H9 (cell line): ENCODE measurements at regions not wholly inside any gene's neighbourhood (a gene's known extent, or its start where the extent isn't known, plus 50 kb on each side); places are given as distances from the start of the nearest gene placed in this dataset.
"Not testable (repeated sequence)": the region's sequence is repeated elsewhere in the genome, so short reads cannot be mapped to it uniquely, and the experiment has no call there.

Experiments used
- DNase-seq: peaks from one replicate; pipeline ENCODE4 v3.0.0-alpha.2; 2017
- H2AFZ ChIP-seq: one replicate; pipeline ENCODE4 v1.6.1; 2013; ENCODE audit warnings: mild to moderate bottlenecking, low read length, control low read depth, moderate library complexity
- H2AK5ac ChIP-seq: 2 replicates; pipeline ENCODE4 v1.6.1; 2013; ENCODE audit warnings: low read length, control low read depth, mixed read lengths; ENCODE audit not compliant: insufficient read length
- H2BK120ac ChIP-seq: one replicate; pipeline ENCODE4 v1.6.1; 2013; ENCODE audit warnings: low read depth, mild to moderate bottlenecking, low read length, control low read depth, inconsistent platforms; ENCODE audit not compliant: poor library complexity, severe bottlenecking
- H2BK12ac ChIP-seq: 2 replicates; pipeline ENCODE4 v1.6.1; 2013; ENCODE audit warnings: low read length, control low read depth, mixed read lengths, low read depth; ENCODE audit not compliant: insufficient read length
- H2BK15ac ChIP-seq: 2 replicates; pipeline ENCODE4 v1.6.1; 2013; ENCODE audit warnings: low read depth, low read length, control low read depth
- H2BK20ac ChIP-seq: one replicate; pipeline ENCODE4 v1.6.1; 2013; ENCODE audit warnings: low read depth, mild to moderate bottlenecking, low read length, control low read depth, inconsistent platforms; ENCODE audit not compliant: poor library complexity, severe bottlenecking
- H2BK5ac ChIP-seq: 2 replicates; pipeline ENCODE4 v1.6.1; 2013; ENCODE audit warnings: low read length, control low read depth, mixed read lengths; ENCODE audit not compliant: insufficient read length
- H3K14ac ChIP-seq: 2 replicates; pipeline ENCODE4 v1.6.1; 2013; ENCODE audit warnings: low read length, control low read depth; ENCODE audit not compliant: insufficient read depth
- H3K18ac ChIP-seq: 2 replicates; pipeline ENCODE4 v1.6.1; 2013; ENCODE audit warnings: low read depth, mild to moderate bottlenecking, mixed read lengths, low read length, control low read depth; ENCODE audit not compliant: insufficient read length
- H3K23ac ChIP-seq: 2 replicates; pipeline ENCODE4 v1.6.1; 2013; ENCODE audit warnings: low read length, control low read depth, mixed read lengths, low read depth; ENCODE audit not compliant: insufficient read length
- H3K23me2 ChIP-seq: 2 replicates; pipeline ENCODE4 v1.6.1; 2013; ENCODE audit warnings: low read depth, mild to moderate bottlenecking, mixed read lengths, low read length, control low read depth; ENCODE audit not compliant: insufficient read length, poor library complexity, severe bottlenecking
- H3K27ac ChIP-seq: 2 replicates; pipeline ENCODE4 v1.5.1; 2013; ENCODE audit warnings: low read length, control low read depth, mixed read lengths, low read depth; ENCODE audit not compliant: insufficient read length
- H3K27me3 ChIP-seq: 2 replicates; pipeline ENCODE4 v1.6.1; 2013; ENCODE audit warnings: low read length, control low read depth, inconsistent platforms; ENCODE audit not compliant: insufficient read depth
- H3K4ac ChIP-seq: 2 replicates; pipeline ENCODE4 v1.6.1; 2013; ENCODE audit warnings: low read depth, mild to moderate bottlenecking, control low read depth, inconsistent platforms, low read length, moderate library complexity
- H3K4me1 ChIP-seq: 2 replicates; pipeline ENCODE4 v1.6.1; 2013; ENCODE audit warnings: low read length, control low read depth, inconsistent platforms; ENCODE audit not compliant: insufficient read depth
- H3K4me2 ChIP-seq: 2 replicates; pipeline ENCODE4 v1.6.1; 2013; ENCODE audit warnings: low read length, control low read depth, mixed read lengths; ENCODE audit not compliant: insufficient read length, insufficient read depth
- H3K56ac ChIP-seq: 2 replicates; pipeline ENCODE4 v1.6.1; 2013; ENCODE audit warnings: low read depth, mild to moderate bottlenecking, mixed read lengths, low read length, control low read depth; ENCODE audit not compliant: insufficient read length
- H3K79me1 ChIP-seq: 2 replicates; pipeline ENCODE4 v1.6.1; 2013; ENCODE audit warnings: low read depth, mild to moderate bottlenecking, moderate library complexity, low read length, control low read depth, inconsistent platforms; ENCODE audit not compliant: insufficient read depth, poor library complexity, severe bottlenecking
- H3K79me2 ChIP-seq: 2 replicates; pipeline ENCODE4 v1.6.1; 2013; ENCODE audit warnings: low read length, control low read depth, inconsistent platforms; ENCODE audit not compliant: insufficient read depth
- H3K9ac ChIP-seq: 2 replicates; pipeline ENCODE4 v1.6.1; 2013; ENCODE audit warnings: low read length, control low read depth, mixed read lengths; ENCODE audit not compliant: insufficient read length; ENCODE audit errors: extremely low read depth
- H3K9me3 ChIP-seq: one replicate; pipeline ENCODE4 v1.6.1; 2013; ENCODE audit warnings: low read depth, low read length, inconsistent platforms; ENCODE audit not compliant: control insufficient read depth
- H3T11ph ChIP-seq: one replicate; pipeline ENCODE4 v1.6.1; 2013; ENCODE audit warnings: mild to moderate bottlenecking, low read length, control low read depth, inconsistent platforms
- H4K20me1 ChIP-seq: one replicate; pipeline ENCODE4 v1.6.1; 2013; ENCODE audit not compliant: control insufficient read depth, insufficient read length, insufficient read depth
- H4K5ac ChIP-seq: 2 replicates; pipeline ENCODE4 v1.6.1; 2013; ENCODE audit warnings: low read depth, mild to moderate bottlenecking, mixed read lengths, low read length, control low read depth; ENCODE audit not compliant: insufficient read length
- H4K8ac ChIP-seq: replicated peaks from 2 replicates; pipeline ENCODE4 v1.6.1; 2013; ENCODE audit warnings: low read length, control low read depth, mixed read lengths, low read depth; ENCODE audit not compliant: insufficient read length
- H4K91ac ChIP-seq: 2 replicates; pipeline ENCODE4 v1.6.1; 2013; ENCODE audit warnings: low read depth, mild to moderate bottlenecking, moderate library complexity, mixed read lengths, low read length, control low read depth; ENCODE audit not compliant: insufficient read length
- H3K27ac Mint-ChIP-seq, 3 experiments: 2 replicates in 2 of 3; 3 replicates in 1 of 3; pipeline ENCODE4 v1.8.0; 2020 to 2021; ENCODE audit warnings: mixed read lengths in 3 of 3, mild to moderate bottlenecking in 1 of 3, moderate library complexity in 1 of 3
- H3K27me3 Mint-ChIP-seq: 2 replicates; pipeline ENCODE4 v1.8.0; 2021; ENCODE audit warnings: low read depth, mild to moderate bottlenecking, moderate library complexity, mixed read lengths
- H3K36me3 Mint-ChIP-seq, 3 experiments: 2 replicates in 2 of 3; 3 replicates in 1 of 3; pipeline ENCODE4 v1.8.0; 2020 to 2021; ENCODE audit warnings: low read depth in 3 of 3, mixed read lengths in 3 of 3; ENCODE audit not compliant: insufficient read depth in 1 of 3
- H3K4me1 Mint-ChIP-seq, 2 experiments: 2 replicates each; pipeline ENCODE4 v1.8.0; 2020; ENCODE audit warnings: mixed read lengths in 2 of 2
- H3K4me3 Mint-ChIP-seq, 2 experiments: 2 replicates in 1 of 2; 3 replicates in 1 of 2; pipeline ENCODE4 v1.8.0; 2020 to 2021; ENCODE audit warnings: mild to moderate bottlenecking in 2 of 2, mixed read lengths in 2 of 2, moderate library complexity in 1 of 2
- H3K9me3 Mint-ChIP-seq, 2 experiments: 2 replicates in 1 of 2; 3 replicates in 1 of 2; pipeline ENCODE4 v1.8.0; 2020; ENCODE audit warnings: mild to moderate bottlenecking in 2 of 2, mixed read lengths in 2 of 2, moderate library complexity in 1 of 2
- WGBS: extraction: QIAGEN DNeasy Blood & Tissue Kit; methylation state at CpG from one replicate; pipeline ENCODE4 v1.1.7; 2013; ENCODE audit warnings: missing lambda C conversion rate, low lambda C conversion rate, mixed read lengths; ENCODE audit not compliant: insufficient read length; ENCODE audit errors: extremely low coverage; 5-methylcytosine and 5-hydroxymethylcytosine counted together
- TF ChIP-seq, protein P1 (sequence below): fragments of 200-600 bp; sonication (generic); conservative IDR thresholded peaks from 3 replicates; pipeline ENCODE4 v1.8.0; 2021; ENCODE audit warnings: antibody characterized with exemption, mild to moderate bottlenecking

DNA sequence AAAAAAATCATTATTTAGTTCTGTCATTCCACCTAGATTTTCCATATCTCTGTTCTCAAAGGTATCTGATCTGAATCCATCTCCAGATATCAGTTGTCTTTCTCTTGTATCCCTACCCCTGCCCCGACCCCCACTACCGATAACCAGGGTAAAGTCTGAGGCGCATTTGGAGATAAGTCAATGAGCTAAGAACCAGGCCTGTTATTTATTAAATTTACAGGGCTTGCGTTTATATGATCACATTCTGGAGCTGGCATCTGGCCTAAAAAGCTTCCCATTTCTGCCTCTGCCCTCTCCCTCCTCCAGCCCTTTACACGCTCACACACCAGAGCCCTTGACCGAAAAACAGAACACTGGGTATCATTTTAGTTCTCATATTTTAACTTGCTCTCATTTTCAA, 144.7 kb downstream of the ALDH8A1 start:
- Histone ChIP-seq H3K9ac (no peak overlapping the region), H3K79me2 (no peaks in the 10 kb centered on the region), H4K8ac (no peak overlapping the region), H3K4me1 (no peaks in the 10 kb centered on the region), H4K91ac (no peak overlapping the region), H2BK20ac (no peak overlapping the region), H2BK12ac (no peak overlapping the region), H4K20me1 (no peaks in the 10 kb centered on the region), H3K27ac (no peak overlapping the region), H3K14ac (no peak overlapping the region), H3K23me2 (no peaks in the 10 kb centered on the region), H3K27me3 (no peaks in the 10 kb centered on the region), H4K5ac (no peak overlapping the region), H3K4me2 (no peak overlapping the region), H3T11ph (no peak overlapping the region), H3K79me1 (no peaks in the 10 kb centered on the region), H3K18ac (no peak overlapping the region), H2BK120ac (no peak overlapping the region), H3K4ac (no peak overlapping the region), H2BK5ac (no peak overlapping the region), H3K9me3 (no peaks in the 10 kb centered on the region), H2AK5ac (no peak overlapping the region), H3K23ac (no peak overlapping the region), H2BK15ac (no peak overlapping the region), H2AFZ (no peak overlapping the region), H3K56ac (no peak overlapping the region)
- Mint-ChIP-seq H3K4me1 (no peaks in the 10 kb centered on the region), H3K27me3 (no peaks in the 10 kb centered on the region), H3K27ac (no peak overlapping the region), H3K4me3 (no peak overlapping the region), H3K36me3 (no peaks in the 10 kb centered on the region), H3K9me3 (no peaks in the 10 kb centered on the region)
- no peak for DNase-seq
- TF ChIP-seq, protein P1, sequence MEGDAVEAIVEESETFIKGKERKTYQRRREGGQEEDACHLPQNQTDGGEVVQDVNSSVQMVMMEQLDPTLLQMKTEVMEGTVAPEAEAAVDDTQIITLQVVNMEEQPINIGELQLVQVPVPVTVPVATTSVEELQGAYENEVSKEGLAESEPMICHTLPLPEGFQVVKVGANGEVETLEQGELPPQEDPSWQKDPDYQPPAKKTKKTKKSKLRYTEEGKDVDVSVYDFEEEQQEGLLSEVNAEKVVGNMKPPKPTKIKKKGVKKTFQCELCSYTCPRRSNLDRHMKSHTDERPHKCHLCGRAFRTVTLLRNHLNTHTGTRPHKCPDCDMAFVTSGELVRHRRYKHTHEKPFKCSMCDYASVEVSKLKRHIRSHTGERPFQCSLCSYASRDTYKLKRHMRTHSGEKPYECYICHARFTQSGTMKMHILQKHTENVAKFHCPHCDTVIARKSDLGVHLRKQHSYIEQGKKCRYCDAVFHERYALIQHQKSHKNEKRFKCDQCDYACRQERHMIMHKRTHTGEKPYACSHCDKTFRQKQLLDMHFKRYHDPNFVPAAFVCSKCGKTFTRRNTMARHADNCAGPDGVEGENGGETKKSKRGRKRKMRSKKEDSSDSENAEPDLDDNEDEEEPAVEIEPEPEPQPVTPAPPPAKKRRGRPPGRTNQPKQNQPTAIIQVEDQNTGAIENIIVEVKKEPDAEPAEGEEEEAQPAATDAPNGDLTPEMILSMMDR, result no peak
- no CpG with 5 or more reads among the region's 6 CpGs for WGBS

DNA sequence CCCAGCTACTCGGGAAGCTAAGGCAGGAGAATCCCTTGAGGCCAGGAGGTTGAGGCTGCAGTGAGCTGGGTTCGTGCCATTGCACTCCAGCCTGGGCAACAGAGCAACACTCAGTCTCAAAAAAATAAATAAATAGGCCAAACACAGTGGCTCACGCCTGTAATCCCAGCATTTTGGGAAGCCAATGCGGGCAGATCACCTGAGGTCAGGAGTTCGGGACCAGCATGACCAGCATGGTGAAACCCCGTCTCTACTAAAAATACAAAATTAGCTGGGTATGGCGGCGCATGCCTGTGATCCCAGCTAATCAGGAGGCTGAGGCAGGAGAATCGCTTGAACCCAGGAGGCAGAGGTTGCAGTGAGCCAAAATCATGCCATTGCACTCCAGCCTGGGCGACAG, 145.6 kb downstream of the ALDH8A1 start:
- H4K8ac ChIP-seq, H3K9ac ChIP-seq, H2BK5ac ChIP-seq, H3K18ac ChIP-seq, H2AK5ac ChIP-seq, H3K23me2 ChIP-seq, H3K79me2 ChIP-seq, H3K4me2 ChIP-seq, H3K56ac ChIP-seq, H4K5ac ChIP-seq, H3K4me3 Mint-ChIP-seq, H2BK20ac ChIP-seq, H3K27ac Mint-ChIP-seq, H2AFZ ChIP-seq, H3K27me3 Mint-ChIP-seq, H3K4ac ChIP-seq, H3K23ac ChIP-seq, H2BK12ac ChIP-seq, H2BK15ac ChIP-seq, H4K20me1 ChIP-seq, H3K14ac ChIP-seq, H3K36me3 Mint-ChIP-seq, H4K91ac ChIP-seq, H2BK120ac ChIP-seq, H3K9me3 ChIP-seq, H3T11ph ChIP-seq, H3K27ac ChIP-seq, H3K27me3 ChIP-seq, H3K79me1 ChIP-seq, H3K9me3 Mint-ChIP-seq, H3K4me1 Mint-ChIP-seq, H3K4me1 ChIP-seq, DNase-seq: not testable (repeated sequence)
- WGBS, result no CpG with 5 or more reads among the region's 10 CpGs
